ENCODE measurements at regions not wholly inside any gene's neighbourhood (a gene's known extent, or its start where the extent isn't known, plus 50 kb on each side); places are given as distances from the start of the nearest gene placed in this dataset.

- TF ChIP-seq CHD7 (IDR thresholded peaks at IDR 0.05; ENCODE audit: insufficient replicate concordance, low read length) (no peak), YY1 (IDR thresholded peaks at IDR 0.05; ENCODE audit: low read depth, low read length) (no peak), KDM1A (IDR thresholded peaks at IDR 0.05; ENCODE audit: borderline replicate concordance, low read length) (no peak), JUND (IDR thresholded peaks at IDR 0.05; ENCODE audit: low read length) (no peak), RAD21 (IDR thresholded peaks at IDR 0.05 in 1 of 2, conservative IDR thresholded peaks at IDR 0.05 in 1 of 2; ENCODE audit: low read depth in 2 of 2, low read length in 2 of 2) (no peak), GABPA (IDR thresholded peaks at IDR 0.05; ENCODE audit: borderline replicate concordance, insufficient read depth, low read length) (no peak), BACH1 (IDR thresholded peaks at IDR 0.05; ENCODE audit: low read length) (no peak)
- TF ChIP-seq, protein P1, sequence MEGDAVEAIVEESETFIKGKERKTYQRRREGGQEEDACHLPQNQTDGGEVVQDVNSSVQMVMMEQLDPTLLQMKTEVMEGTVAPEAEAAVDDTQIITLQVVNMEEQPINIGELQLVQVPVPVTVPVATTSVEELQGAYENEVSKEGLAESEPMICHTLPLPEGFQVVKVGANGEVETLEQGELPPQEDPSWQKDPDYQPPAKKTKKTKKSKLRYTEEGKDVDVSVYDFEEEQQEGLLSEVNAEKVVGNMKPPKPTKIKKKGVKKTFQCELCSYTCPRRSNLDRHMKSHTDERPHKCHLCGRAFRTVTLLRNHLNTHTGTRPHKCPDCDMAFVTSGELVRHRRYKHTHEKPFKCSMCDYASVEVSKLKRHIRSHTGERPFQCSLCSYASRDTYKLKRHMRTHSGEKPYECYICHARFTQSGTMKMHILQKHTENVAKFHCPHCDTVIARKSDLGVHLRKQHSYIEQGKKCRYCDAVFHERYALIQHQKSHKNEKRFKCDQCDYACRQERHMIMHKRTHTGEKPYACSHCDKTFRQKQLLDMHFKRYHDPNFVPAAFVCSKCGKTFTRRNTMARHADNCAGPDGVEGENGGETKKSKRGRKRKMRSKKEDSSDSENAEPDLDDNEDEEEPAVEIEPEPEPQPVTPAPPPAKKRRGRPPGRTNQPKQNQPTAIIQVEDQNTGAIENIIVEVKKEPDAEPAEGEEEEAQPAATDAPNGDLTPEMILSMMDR (IDR thresholded peaks at IDR 0.05; ENCODE audit: control extremely low read depth in 1 of 3, insufficient read depth in 1 of 3, low read depth in 1 of 3, low read length in 3 of 3), result no peak
Measured at GRCh38 chr5:93916872-93917271, 175.5 kb upstream of the POU5F2 start (continued).

Measured in H1 (cell line).